ENCODE measurements at regions not wholly inside any gene's neighbourhood (a gene's known extent, or its start where the extent isn't known, plus 50 kb on each side); places are given as distances from the start of the nearest gene placed in this dataset.

DNA sequence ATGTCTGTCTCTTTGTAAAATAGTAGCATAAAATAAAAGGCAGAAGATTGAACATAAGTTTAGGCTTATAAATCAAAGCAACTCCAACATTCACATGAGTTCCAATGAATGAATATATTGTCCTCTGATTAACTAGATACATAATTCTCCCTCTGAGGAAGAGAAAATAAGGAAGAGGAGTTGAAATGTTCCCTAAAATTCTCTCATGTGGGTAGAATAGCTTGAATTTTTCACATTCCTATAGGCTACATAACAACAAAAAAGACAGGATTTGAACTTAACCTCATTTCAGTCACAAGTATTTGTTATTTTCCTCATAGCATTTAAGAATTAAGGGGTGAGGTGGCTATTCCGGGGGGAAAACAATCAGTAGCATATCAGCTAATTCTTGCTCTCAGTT lies 462.4 kb upstream of the NDST4 start:
- TF ChIP-seq EP300 (IDR thresholded peaks at IDR 0.05) (no peak), POLR2AphosphoS5 (IDR thresholded peaks at IDR 0.05) (no peak)
- TF ChIP-seq, protein P1, sequence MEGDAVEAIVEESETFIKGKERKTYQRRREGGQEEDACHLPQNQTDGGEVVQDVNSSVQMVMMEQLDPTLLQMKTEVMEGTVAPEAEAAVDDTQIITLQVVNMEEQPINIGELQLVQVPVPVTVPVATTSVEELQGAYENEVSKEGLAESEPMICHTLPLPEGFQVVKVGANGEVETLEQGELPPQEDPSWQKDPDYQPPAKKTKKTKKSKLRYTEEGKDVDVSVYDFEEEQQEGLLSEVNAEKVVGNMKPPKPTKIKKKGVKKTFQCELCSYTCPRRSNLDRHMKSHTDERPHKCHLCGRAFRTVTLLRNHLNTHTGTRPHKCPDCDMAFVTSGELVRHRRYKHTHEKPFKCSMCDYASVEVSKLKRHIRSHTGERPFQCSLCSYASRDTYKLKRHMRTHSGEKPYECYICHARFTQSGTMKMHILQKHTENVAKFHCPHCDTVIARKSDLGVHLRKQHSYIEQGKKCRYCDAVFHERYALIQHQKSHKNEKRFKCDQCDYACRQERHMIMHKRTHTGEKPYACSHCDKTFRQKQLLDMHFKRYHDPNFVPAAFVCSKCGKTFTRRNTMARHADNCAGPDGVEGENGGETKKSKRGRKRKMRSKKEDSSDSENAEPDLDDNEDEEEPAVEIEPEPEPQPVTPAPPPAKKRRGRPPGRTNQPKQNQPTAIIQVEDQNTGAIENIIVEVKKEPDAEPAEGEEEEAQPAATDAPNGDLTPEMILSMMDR (IDR thresholded peaks at IDR 0.05): no peak

All from suprapubic skin (tissue), 4 donors.